ENCODE measurements at regions not wholly inside any gene's neighbourhood (a gene's known extent, or its start where the extent isn't known, plus 50 kb on each side); places are given as distances from the start of the nearest gene placed in this dataset.

- no peak overlapping the region for H3K27ac ChIP-seq
- H3K27me3 ChIP-seq, result no peaks in the 10 kb centered on the region
- no peaks in the 10 kb centered on the region for H4K20me1 ChIP-seq (ENCODE audit: insufficient read depth, poor library complexity, severe bottlenecking)
- H3K9me2 ChIP-seq (replicated peaks; ENCODE audit: insufficient read depth), result no peaks in the 10 kb centered on the region
- no peak for TF ChIP-seq CTCF (IDR thresholded peaks at IDR 0.05; ENCODE audit: poor library complexity)
- no peak for TF ChIP-seq EZH2 (IDR thresholded peaks at IDR 0.05; ENCODE audit: borderline replicate concordance)
- no peak for TF ChIP-seq EZH2phosphoT487 (IDR thresholded peaks at IDR 0.05; ENCODE audit: low read depth, severe bottlenecking, unreplicated experiment)
- H3K4me2 ChIP-seq, result peak overlapping the region; percentile 15
- peaks cover 23% of the 10 kb centered on the region for H3K4me1 ChIP-seq (ENCODE audit: insufficient read depth)
- H2AFZ ChIP-seq, result no peak overlapping the region
- H3K9me3 ChIP-seq (ENCODE audit: low read depth), result no peaks in the 10 kb centered on the region
- DNase-seq (ENCODE audit: low spot score), result no peak
- no peaks in the 10 kb centered on the region for H3K79me2 ChIP-seq
- H3K36me3 ChIP-seq (replicated peaks; ENCODE audit: insufficient read depth, low read depth), result no peaks in the 10 kb centered on the region
- 46% methylated on average over 9 of the region's 9 CpGs for WGBS (ENCODE audit: low lambda C conversion rate, missing lambda C conversion rate)
- H3K4me3 ChIP-seq, result no peak overlapping the region
These were observed 382.3 kb downstream of the ACTL7B start for GRCh38 chr9:108473209-108474112.

- DNase-seq (ENCODE audit: low spot score), result no peak
- WGBS (ENCODE audit: low lambda C conversion rate, missing lambda C conversion rate), result 95% methylated on average over 8 of the region's 8 CpGs
- Histone ChIP-seq H3K9me2 (replicated peaks; ENCODE audit: insufficient read depth) (no peaks in the 10 kb centered on the region), H3K4me2 (no peak overlapping the region), H2AFZ (no peak overlapping the region), H3K4me3 (no peak overlapping the region), H3K27ac (no peak overlapping the region), H4K20me1 (ENCODE audit: insufficient read depth, poor library complexity, severe bottlenecking) (no peaks in the 10 kb centered on the region), H3K36me3 (replicated peaks; ENCODE audit: insufficient read depth, low read depth) (no peaks in the 10 kb centered on the region), H3K9me3 (ENCODE audit: low read depth) (no peaks in the 10 kb centered on the region), H3K79me2 (no peaks in the 10 kb centered on the region), H3K27me3 (no peaks in the 10 kb centered on the region), H3K4me1 (ENCODE audit: insufficient read depth) (peaks cover 9% of the 10 kb centered on the region)
- TF ChIP-seq EZH2 (IDR thresholded peaks at IDR 0.05; ENCODE audit: borderline replicate concordance) (no peak), EZH2phosphoT487 (IDR thresholded peaks at IDR 0.05; ENCODE audit: low read depth, severe bottlenecking, unreplicated experiment) (no peak), CTCF (IDR thresholded peaks at IDR 0.05; ENCODE audit: poor library complexity) (no peak)
These were observed 386.1 kb downstream of the ACTL7B start for GRCh38 chr9:108469654-108470053.

- Histone ChIP-seq H2AFZ (no peak overlapping the region), H3K9me2 (replicated peaks; ENCODE audit: insufficient read depth) (no peaks in the 10 kb centered on the region), H3K4me3 (no peak overlapping the region), H3K9me3 (ENCODE audit: low read depth) (no peaks in the 10 kb centered on the region), H3K36me3 (replicated peaks; ENCODE audit: insufficient read depth, low read depth) (no peaks in the 10 kb centered on the region), H3K27me3 (no peaks in the 10 kb centered on the region), H3K4me2 (no peak overlapping the region), H3K4me1 (ENCODE audit: insufficient read depth) (peaks cover 5% of the 10 kb centered on the region), H3K79me2 (no peaks in the 10 kb centered on the region), H3K27ac (no peak overlapping the region), H4K20me1 (ENCODE audit: insufficient read depth, poor library complexity, severe bottlenecking) (no peaks in the 10 kb centered on the region)
- TF ChIP-seq EZH2 (IDR thresholded peaks at IDR 0.05; ENCODE audit: borderline replicate concordance) (no peak), CTCF (IDR thresholded peaks at IDR 0.05; ENCODE audit: poor library complexity) (peak; percentile 25), EZH2phosphoT487 (IDR thresholded peaks at IDR 0.05; ENCODE audit: low read depth, severe bottlenecking, unreplicated experiment) (no peak)
- no peak for DNase-seq (ENCODE audit: low spot score)
- WGBS (ENCODE audit: low lambda C conversion rate, missing lambda C conversion rate), result 87% methylated on average over 4 of the region's 4 CpGs
These were observed 387.4 kb downstream of the ACTL7B start for GRCh38 chr9:108468364-108468763.
